Skin of body (tissue), 1 donor: ENCODE measurements at regions not wholly inside any gene's neighbourhood (a gene's known extent, or its start where the extent isn't known, plus 50 kb on each side); places are given as distances from the start of the nearest gene placed in this dataset.

Experiments
- DNase-seq: peaks from one replicate; lab custom pipeline; 2025; lab: John Stamatoyannopoulos, UW

DNA sequence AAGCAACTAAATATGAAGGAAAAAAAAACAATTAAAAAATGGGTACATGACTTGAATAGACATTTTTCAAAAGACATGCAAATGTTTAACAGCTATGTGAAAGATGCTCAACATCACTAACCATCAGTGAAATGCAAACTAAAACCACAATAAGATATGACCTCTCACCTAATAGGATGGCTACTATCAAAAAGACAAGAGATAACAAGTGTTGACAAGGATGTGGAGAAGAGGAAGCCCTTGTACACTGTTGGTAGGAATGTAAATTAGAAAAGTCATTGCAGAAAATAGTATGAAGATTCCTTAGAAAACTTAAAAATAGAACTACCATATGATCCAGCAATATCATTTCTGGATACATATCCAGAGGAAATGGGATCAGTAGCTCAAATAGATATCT is 324.7 kb upstream of the TLE4 start:
- no peak for DNase-seq

DNA sequence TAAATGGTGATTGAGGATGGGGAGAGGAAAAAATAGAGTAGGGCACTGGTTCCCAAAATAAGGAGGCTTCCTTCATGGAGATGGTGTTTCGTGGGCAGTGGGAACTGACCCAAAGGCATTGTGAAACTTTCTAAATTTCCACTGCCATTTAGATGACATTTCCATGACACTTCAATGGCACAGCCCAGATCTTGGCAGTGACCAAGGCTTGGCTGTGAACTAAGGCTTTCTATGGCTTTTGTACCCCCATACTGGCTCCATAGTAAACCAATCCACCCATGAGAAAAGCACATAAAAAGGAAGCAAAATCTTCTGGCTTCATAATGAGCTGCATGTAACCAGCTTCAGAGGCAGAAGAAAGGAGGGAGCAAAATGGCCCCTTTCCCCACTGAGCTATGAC is 321.0 kb upstream of the TLE4 start:
- DNase-seq, result no peak

DNA sequence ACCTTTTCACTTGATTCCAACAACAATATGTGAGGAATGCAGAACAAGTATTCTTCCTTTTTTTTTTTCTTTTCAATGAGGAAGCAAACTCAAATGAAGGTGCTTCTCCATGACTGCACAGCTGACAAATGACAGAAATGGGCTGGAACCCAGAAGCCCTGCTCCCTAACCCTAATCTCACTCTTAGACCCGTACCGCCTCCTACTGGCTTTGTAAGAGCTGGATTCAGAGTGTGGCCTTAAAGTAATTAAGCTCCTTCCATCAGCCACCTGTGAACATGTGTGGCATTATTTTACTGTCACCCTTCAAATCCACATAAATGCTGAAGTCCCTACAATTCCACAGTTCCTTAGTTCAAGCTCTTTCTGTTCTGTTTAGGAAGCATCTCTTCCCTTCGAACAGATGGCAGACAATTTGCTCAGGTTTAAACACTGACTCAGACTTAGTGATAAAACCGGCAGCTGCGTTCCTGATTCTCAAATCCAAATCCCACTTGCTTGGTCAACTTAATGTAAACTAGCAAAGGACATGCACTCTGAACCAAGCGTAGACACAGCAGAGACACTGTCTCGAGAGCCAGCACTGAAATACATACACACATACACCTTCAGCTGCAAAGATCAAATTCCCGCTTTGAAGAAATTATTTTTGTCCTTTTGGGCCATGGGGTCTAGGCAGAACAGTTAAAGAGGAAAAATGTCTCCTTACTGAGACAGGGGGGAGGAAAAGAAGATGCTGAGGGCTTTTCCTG is 316.7 kb upstream of the TLE4 start:
- no peak for DNase-seq

DNA sequence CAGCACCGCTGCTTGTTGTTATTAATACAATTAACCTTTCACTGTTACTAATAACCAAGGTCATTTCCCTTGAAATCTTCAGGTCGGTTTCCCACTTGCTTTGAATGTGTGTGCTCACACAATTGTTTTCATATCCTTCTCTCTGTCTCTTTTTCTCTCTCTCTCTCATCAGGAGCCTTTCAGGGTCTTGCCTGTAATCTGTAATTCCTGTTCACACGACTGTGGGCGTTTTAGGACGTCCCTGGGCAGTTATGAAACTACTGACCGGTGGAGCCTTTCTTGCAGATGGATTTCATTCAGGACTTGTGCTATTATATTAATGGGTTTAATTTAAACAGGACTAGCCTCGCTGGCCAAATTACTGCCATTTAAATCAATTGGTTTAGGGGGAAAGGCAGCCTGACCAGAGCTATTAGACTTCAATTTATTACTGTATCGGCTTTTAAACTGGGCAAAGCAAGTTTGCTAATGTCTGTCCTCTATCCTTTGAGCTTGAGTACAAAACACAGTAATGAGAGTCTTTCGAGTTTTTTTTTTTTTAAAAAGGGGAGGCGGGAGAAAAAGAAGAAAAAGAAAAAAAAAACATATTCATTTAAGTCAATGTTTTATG is 316.0 kb upstream of the TLE4 start:
- no peak for DNase-seq

DNA sequence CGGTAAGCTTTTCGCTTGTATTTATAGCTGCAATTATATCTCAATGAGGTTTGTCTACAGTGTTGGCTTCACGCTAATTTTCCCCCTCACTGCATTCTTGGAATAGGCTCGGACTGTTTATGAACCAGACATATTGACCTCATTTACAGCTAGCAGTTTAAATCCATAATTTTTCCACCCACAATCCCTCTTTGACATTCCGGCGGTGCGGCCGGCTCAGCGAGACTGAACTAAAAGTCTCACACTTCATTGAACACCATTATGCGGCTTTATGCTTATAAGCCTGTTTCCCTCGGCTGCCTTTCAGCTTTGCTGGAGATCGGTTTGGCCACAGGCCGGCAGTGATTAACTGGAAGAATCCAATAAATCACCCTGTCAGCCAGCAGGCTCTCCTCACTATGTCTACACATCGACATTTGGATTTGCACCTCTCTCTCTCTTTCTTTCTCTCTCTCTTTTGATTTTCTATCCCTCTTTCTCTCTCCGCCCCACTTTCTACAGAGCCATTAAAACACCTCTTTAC is 315.0 kb upstream of the TLE4 start:
- peak; percentile 91 for DNase-seq

DNA sequence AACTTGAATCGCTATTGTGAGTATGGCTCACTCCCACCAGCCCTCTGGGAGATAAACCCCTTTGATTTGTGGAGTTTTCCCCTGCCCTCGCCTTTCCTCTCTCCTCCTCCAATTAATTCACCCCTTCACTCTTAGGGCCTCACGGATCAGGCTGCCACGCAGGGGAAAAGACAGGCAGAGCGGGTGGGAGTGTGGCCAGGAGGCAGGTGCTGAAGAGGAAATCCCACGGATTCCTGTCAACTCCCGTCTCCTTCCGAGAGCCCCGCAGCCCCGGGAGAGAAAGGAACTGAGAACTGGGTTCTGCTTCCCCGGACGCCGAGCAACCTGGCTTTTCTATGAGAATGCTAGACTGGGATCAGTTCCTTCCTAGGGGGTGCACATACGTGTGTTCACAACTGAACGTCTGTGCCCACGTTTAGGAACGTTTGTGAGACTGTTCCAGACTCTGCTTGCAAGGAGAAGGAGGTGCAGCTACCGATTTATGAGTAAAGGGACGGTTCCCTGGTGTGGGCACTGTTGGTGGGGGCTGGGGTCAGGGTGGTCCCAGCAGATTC is 314.5 kb upstream of the TLE4 start:
- DNase-seq, result no peak

DNA sequence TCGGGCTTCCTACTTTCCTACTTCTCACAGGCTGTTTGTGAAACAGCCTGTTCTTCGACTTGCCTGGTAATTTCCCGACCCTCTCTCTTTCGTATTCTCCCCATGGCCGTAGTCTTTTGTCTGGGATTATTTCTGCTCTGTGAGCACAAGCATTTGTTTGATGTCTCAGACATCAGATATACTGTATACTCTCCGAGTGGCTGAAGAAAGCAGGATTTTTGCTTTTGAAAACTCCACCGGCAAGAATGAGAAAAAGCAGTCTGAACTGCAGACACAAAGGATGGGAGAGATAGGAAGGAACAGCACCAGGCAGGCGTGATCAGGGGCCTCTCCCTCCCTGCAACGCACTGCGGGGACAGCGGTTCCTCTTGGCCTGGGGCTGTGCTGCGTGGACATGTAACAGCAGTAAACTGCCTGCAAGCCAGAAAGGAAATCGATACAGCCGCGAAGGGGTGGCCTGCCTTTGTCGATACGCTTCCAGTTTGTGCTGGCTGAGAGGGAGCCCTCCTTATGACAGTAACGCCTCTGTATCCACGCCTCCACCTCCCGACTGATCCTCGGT is 313.9 kb upstream of the TLE4 start:
- DNase-seq, result no peak

DNA sequence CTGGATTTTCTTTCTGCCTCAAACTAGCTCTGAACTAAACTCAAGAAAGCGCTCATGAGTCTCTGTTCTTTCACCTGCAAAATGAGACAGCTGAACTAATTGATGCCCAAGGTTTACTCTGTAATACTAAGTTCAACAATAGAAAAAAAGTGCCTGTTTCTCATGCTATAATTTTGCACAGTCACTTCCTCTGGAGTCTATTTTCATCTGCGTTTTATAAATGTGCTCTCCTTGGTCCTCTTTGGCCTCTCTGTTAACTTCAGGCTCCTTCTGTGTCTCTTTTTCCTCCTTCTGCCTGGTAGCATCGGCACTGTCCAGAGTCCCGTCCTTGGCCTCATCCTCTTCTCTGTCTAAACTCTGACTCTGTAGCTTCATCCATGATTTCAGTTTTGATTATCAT is 311.9 kb upstream of the TLE4 start:
- DNase-seq, result no peak

DNA sequence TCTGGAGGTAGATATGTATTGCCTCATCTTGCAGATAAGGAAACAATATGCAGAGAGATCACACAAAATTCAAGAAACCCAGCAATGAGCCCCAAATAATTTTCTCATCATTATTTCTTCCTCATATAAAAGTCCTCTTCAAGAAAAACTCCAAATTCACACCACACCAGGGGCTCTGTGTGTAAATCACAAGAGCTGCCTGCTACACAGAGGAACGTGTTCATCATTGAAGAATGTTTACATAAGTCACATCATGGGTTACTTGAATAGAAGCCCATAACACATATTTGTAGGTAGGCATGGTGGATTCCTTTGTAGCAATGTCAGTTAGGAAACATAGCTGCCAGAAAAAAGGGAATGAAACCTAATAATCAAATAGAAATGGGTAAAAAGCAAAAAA is 308.1 kb upstream of the TLE4 start:
- no peak for DNase-seq

DNA sequence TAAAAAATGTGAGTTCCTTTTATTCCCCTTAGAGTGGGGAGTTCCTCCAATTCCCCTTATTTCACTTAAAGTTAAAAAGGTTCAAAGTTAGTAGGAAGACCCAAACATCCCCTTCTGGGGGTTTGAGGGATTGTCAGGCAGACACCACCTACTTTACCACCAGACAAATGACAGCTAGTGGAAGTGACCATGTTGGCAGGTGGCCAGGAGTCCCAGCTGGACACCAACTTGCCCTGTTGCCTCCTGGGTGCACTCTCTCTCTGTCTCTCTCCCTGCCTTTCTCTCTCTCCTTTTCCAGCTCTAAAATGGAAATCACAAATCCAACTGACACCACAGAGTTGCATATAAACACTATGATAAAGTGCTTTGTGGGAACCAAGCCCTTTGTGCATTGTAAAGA is 307.7 kb upstream of the TLE4 start:
- DNase-seq, result no peak

DNA sequence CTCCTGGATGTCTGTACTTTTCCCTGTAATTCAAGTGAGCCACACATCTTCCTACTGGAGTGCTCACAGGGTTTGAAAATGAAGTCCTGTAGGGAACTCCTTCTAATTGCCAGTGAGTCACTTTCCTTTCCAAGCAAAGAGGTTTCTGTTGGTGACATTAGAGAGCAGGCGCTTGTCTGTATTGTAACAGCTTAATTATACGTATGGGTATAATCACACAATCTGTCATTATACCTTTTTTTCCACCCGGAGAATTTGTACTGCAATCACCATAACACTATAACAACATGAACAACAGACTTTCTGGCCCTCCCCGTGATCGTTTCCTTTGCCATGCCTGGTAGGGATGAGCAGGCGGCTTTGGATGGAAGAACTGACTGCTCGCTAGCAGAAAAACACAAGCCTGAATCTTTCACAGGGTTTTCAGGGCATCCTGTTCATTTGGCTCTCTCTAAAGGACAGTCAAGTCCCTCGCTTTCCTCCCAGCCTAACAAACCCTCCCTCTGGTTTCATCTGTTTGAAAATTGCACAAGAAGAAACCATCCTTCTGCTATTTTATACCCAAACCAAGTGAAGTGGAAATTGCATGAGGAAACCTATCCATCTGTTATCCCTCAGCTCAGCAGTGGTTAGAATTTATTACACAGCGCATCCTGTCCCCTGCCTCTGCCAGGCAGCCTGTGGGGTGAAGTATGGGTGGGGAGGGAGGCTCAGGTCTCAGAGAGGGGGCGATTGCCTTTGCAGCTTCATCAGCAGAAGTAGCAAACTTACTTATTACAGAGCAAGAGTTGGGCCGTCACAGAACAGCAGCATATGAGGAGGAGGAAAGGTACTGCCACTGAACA is 307.0 kb upstream of the TLE4 start:
- DNase-seq, result no peak

DNA sequence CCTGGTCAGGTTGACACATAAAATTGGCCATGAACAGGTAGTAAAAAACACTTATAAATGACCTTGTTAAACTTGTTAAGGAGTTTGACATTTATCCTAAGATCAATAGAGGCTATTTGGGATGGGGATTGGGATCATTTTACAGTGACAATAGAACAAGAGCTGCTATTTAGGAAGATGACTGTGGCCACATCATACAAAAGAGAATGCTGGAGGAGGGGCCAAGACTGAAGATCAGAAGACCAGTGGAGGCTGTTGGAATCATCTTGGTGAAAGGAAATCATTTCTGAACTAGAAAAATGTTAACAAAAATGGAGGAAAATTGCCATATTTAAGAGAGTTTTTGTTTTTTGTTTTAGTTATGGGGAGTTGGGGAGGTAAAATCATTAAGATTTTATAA is 304.8 kb upstream of the TLE4 start:
- no peak for DNase-seq

DNA sequence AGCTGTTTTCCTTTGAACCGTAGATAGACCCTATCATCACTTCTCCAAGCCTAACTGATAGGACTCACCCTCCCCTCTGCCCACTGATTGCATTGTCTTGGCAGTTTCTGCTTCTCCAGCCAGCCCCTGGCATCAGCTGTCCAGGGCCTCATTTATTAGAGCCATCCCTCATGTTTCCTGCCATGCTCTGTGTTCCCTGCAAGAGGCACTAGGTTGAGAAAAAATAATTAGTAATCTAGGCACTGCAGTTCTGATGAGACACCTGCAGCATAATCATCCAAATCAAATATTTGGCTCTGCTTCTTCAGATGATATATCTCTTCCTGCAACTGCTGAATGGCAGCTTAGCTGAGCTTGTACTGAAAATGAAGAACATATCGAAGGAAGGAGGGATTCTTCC is 303.0 kb upstream of the TLE4 start:
- DNase-seq, result no peak

DNA sequence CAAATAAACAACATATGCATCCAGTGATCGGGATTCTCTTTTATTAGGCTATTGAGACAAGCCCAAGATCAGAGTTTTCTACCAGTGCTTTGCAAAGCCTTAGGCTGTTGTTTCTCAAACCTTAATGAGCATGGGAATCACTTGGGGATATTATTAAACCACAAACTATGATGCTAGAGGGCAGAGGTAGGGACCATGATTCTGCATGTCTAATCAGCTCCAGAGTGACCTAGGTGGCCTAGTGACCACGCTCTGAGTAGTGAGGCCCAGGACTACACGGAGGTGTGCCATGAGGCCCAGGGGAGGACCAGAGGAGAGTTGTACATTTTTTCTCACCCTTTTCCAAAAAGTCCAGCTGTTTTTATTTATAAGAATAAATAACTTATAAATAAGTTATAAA is 298.5 kb upstream of the TLE4 start:
- DNase-seq, result no peak

DNA sequence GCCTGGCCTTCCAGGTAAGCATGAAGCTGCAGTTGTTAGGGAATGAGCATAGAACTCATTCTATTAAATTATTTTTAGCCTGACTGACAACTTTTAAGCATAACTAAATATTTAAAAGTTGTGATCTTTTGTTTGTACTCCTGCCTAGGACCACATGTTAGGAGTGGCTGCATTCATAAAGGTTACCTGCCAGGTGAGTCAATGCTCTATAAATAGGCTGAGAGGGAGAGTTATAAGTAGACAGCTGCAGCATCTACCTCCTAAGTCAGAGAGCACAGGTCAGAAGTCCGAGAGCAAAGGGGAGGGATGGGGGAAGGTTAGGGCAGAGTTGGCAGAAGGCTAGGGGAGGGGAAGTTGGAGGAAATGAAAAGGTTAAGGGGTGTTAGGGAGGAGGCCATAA is 292.4 kb upstream of the TLE4 start:
- DNase-seq, result no peak

DNA sequence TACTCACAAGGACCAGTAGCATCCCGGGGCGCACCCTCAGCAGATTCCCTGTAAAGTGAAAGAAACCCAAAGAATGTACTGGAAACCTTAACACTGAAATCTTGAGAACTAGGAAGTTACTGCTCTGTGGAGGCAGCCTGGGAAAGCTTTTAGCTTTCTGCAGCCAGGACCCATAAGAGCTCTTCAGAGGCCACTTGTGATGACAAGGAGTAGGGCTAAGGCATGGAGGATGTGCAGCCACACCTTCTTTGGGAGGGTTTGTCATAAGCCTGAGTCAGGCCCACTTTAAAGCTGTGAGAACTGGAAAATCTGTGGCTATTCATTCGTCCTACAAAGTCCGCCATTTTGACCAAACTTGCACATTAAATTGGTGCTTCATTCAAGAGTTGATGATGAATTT is 291.1 kb upstream of the TLE4 start:
- no peak for DNase-seq

DNA sequence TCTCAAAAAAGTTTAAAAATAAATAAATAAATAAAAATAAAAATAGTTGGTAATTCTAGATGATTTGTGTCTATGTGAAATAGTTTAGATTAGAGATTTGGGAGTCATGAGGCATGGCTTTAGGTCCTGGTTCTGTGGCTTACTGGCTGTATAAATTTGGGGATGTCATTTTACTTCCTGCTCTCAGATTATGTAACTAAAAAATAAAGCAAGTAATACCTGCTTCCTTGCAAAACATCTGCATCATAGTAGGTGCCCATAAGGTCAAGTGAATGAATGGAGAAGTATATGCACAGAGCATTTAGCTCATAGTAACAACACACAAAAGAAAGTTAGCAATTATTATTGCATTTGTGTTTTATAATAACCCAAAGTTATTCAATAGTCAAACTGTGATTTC is 287.7 kb upstream of the TLE4 start:
- no peak for DNase-seq

DNA sequence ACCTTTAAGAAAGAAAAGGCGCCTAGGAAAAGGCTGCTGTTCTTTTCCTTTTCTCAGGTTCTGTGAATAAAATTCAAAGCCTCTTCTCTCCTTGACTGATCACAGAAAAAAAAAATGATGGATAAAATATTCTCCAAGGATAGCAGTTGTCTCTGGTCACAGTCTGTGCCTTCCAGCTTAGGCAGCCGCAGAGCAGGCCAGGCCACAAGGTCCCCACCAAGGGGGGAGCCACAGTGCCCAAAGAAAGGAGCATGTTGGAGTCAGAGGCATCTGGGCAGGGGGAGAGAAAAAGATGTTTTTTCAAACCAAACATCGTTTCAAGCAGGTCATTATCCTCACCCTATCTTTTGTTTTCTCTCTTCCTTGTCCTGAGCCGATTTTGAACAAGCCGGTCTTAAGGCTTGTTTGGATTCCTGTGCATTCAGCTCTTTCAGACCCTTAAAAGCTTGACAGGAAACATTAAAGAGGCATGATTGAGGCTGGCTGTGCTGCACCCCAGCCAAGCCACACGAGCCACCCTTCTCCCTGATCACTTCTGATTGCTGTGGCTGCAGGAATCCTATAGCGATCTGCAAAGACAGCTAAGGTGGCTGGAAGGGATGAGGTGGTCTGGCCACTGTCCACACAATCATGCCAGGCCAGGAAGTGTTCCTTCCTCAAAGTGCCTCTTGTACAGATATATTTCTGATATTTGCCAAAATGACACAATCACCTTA is 284.6 kb upstream of the TLE4 start:
- no peak for DNase-seq

DNA sequence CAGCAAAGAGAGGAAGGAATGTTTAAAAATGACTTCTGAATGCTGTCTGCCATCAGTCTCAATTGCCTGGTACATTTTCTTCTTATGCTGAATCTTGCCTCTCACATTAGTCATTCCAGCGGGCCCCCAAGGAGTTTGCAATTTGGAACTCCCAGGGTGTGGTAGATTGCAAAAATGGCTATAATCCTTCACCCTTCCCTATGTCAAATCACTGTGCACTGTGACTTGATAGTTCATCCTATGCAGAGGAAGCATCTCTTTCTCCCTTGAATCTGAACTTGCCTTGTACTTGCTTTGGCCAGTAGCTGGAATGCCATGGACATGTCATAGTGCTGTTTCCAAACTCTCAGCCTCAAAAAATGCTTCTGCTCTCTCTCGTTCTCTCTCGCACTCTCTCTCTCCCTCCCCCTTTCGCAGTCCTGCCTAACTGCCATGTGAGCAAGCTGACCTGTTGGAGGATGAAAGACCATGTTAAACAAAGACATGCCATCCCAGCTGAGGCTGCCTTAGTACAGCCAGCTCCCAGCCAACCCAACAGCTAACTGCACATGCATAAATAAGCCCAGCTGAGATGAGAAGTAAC is 284.0 kb upstream of the TLE4 start:
- no peak for DNase-seq

DNA sequence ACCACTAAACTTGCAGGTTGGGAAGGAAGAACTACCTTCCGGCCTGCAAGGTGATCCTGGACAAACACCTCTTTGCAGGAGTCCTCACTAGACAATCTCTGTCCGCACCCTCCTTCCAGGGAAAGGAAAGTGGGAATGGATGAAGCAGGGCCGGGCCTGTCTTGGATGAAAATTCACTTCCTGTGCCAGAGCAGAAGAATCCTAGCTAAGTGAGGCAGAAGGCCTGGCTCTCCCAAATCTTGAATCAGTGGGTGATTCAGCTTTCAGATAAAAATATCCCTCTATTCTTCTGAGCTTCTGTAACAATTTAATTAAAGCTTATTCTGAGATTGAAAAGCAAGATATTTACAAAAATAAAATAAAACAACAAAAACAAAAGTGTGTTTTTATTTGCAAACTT is 281.9 kb upstream of the TLE4 start:
- DNase-seq, result no peak
